GM12878 (cell line): ENCODE measurements at regions not wholly inside any gene's neighbourhood (a gene's known extent, or its start where the extent isn't known, plus 50 kb on each side); places are given as distances from the start of the nearest gene placed in this dataset.

Experiments
- ATAC-seq: fragments of 200-7000 bp; cut with Tn5 transposase; 3 replicates; pipeline ENCODE4 v1.9.1; 2020; ENCODE audit warnings: mild to moderate bottlenecking, moderate library complexity
- BruUV-seq: library from RNA; stranded (reverse); fragments of 400-500 nt; replicated peaks from 2 replicates; lab custom pipeline; 2021; lab: Mats Ljungman, UMichigan
- CTCF ChIA-PET: fragments of 300-600 bp; sonication (Branson Sonifier 250); formaldehyde crosslinking; extraction: SDS; loops from one replicate; lab custom pipeline; 2021; ENCODE audit warnings: inconsistent platforms; lab: Yijun Ruan, JAX
- POLR2A ChIA-PET: fragments of 350-600 bp; formaldehyde crosslinking; extraction: SDS; loops from one replicate; lab custom pipeline; 2021; ENCODE audit warnings: inconsistent platforms; lab: Charles Lee
- RAD21 ChIA-PET: fragments of 300-600 bp; sonication (Branson Sonifier 250); formaldehyde crosslinking; loops from one replicate; lab custom pipeline; 2023; ENCODE audit warnings: antibody characterized with exemption; ENCODE audit not compliant: unreplicated experiment; lab: Charles Lee
- SMC1A ChIA-PET: fragments of 300-600 bp; sonication (Branson Sonifier 250); formaldehyde crosslinking; loops from one replicate; lab custom pipeline; 2023; ENCODE audit not compliant: unreplicated experiment, uncharacterized antibody; lab: Charles Lee
- DNase-seq: peaks from one replicate; pipeline ENCODE4 v3.0.0-alpha.2; 2011; ENCODE audit warnings: low read depth, low spot score
- FAIRE-seq: peaks from 3 replicates; lab custom pipeline; 2011; peaks lifted over from hg19 to GRCh38; lab: Jason Lieb, UNC
- H2AFZ ChIP-seq: 2 replicates; pipeline ENCODE4 v1.6.0; 2011; ENCODE audit warnings: low read depth, low read length, control low read depth; ENCODE audit not compliant: control insufficient read depth
- H3K27ac ChIP-seq: 2 replicates; pipeline ENCODE4 v1.5.1; 2011; ENCODE audit warnings: control low read depth; ENCODE audit not compliant: control insufficient read depth, insufficient read depth
- H3K27me3 ChIP-seq, 2 experiments: replicated peaks in 1 of 2; 2 replicates each; pipeline versions ENCODE4 v1.6.0 to v1.6.1; 2011; ENCODE audit warnings: low read length in 1 of 2; ENCODE audit not compliant: control insufficient read depth in 2 of 2, insufficient read depth in 2 of 2
- H3K36me3 ChIP-seq, 2 experiments: 2 replicates each; pipeline ENCODE4 v1.5.1; 2011; ENCODE audit warnings: low read length in 1 of 2; ENCODE audit not compliant: control insufficient read depth in 2 of 2, insufficient read depth in 2 of 2
- H3K4me1 ChIP-seq: 2 replicates; pipeline ENCODE4 v1.6.1; 2011; ENCODE audit warnings: mild to moderate bottlenecking, low read length, moderate library complexity, mixed read lengths; ENCODE audit not compliant: control insufficient read depth, insufficient read depth
- H3K4me2 ChIP-seq: 2 replicates; pipeline ENCODE4 v1.6.0; 2011; ENCODE audit warnings: control low read depth; ENCODE audit not compliant: control insufficient read depth, insufficient read depth
- H3K4me3 ChIP-seq: fragments of 200-600 bp; sonication (generic); 2 replicates; pipeline ENCODE4 v1.5.1; 2016
- H3K79me2 ChIP-seq: 2 replicates; pipeline ENCODE4 v1.6.0; 2011; ENCODE audit warnings: low read length; ENCODE audit not compliant: control insufficient read depth, insufficient read depth
- H3K9ac ChIP-seq: 2 replicates; pipeline ENCODE4 v1.8.0; 2011; ENCODE audit warnings: low read length, control low read depth, mixed read lengths; ENCODE audit not compliant: control insufficient read depth, insufficient read depth
- H3K9me3 ChIP-seq: replicated peaks from 3 replicates; pipeline ENCODE4 v1.5.1; 2011; ENCODE audit warnings: mild to moderate bottlenecking, low read length; ENCODE audit not compliant: control insufficient read depth, insufficient read depth
- H4K20me1 ChIP-seq: 2 replicates; pipeline ENCODE4 v1.6.0; 2011; ENCODE audit not compliant: control insufficient read depth, insufficient read depth
- ATF7 ChIP-seq: fragments of 450-650 bp; IDR thresholded peaks from 2 replicates; pipeline ENCODE4 v1.6.1; 2016; ENCODE audit warnings: low read depth, mild to moderate bottlenecking
- DPF2 ChIP-seq: fragments of 450-650 bp; IDR thresholded peaks from 2 replicates; pipeline ENCODE4 v1.6.1; 2017; ENCODE audit warnings: mild to moderate bottlenecking
- EED ChIP-seq: sonication (generic); IDR thresholded peaks from 2 replicates; pipeline ENCODE4 v1.6.1; 2016; ENCODE audit warnings: antibody characterized with exemption, low read depth
- IKZF1 ChIP-seq: fragments of 450-650 bp; conservative IDR thresholded peaks from 2 replicates; pipeline ENCODE4 v1.6.1; 2017; ENCODE audit warnings: antibody characterized with exemption, mild to moderate bottlenecking
- IRF5 ChIP-seq: fragments of 450-650 bp; IDR thresholded peaks from 2 replicates; pipeline ENCODE4 v1.6.1; 2017; ENCODE audit warnings: borderline replicate concordance
- KAT2A ChIP-seq: conservative IDR thresholded peaks from 2 replicates; pipeline ENCODE4 v1.6.1; 2011; ENCODE audit warnings: low read depth, low read length; ENCODE audit not compliant: control insufficient read depth
- POU2F2 ChIP-seq: IDR thresholded peaks from 3 replicates; pipeline ENCODE4 v1.6.1; 2011; ENCODE audit warnings: low read depth, mild to moderate bottlenecking, low read length, borderline replicate concordance
- RAD51 ChIP-seq: fragments of 450-650 bp; IDR thresholded peaks from 2 replicates; pipeline ENCODE4 v1.6.1; 2016; ENCODE audit warnings: moderate library complexity, mild to moderate bottlenecking, inconsistent platforms
- RCOR1 ChIP-seq: conservative IDR thresholded peaks from 2 replicates; pipeline ENCODE4 v1.6.1; 2012; ENCODE audit warnings: low read depth, low read length, improper control_type of control experiment
- RELB ChIP-seq: fragments of 450-650 bp; IDR thresholded peaks from 2 replicates; pipeline ENCODE4 v1.6.1; 2017; ENCODE audit warnings: low read depth, mild to moderate bottlenecking, moderate library complexity
- RUNX3 ChIP-seq: IDR thresholded peaks from 2 replicates; pipeline ENCODE4 v1.6.1; 2012; ENCODE audit warnings: low read length, inconsistent platforms
- SMAD1 ChIP-seq: fragments of 450-650 bp; IDR thresholded peaks from 2 replicates; pipeline ENCODE4 v1.6.1; 2018; ENCODE audit warnings: mild to moderate bottlenecking, low read depth; ENCODE audit not compliant: partially characterized antibody
- TCF3 ChIP-seq: IDR thresholded peaks from 2 replicates; pipeline ENCODE4 v1.6.1; 2012; ENCODE audit warnings: low read depth, mild to moderate bottlenecking, low read length, borderline replicate concordance; ENCODE audit not compliant: insufficient read depth
- WRNIP1 ChIP-seq: IDR thresholded peaks from 2 replicates; pipeline ENCODE4 v1.6.1; 2011; ENCODE audit warnings: low read depth, low read length, improper control_type of control experiment, borderline replicate concordance
- ZNF207 ChIP-seq: fragments of 450-650 bp; IDR thresholded peaks from 2 replicates; pipeline ENCODE4 v1.6.1; 2014; ENCODE audit warnings: antibody characterized with exemption, mild to moderate bottlenecking, borderline replicate concordance
- WGBS: methylation state at CpG from one replicate; pipeline ENCODE4 v1.1.6; 2016; ENCODE audit warnings: low lambda C conversion rate; ENCODE audit not compliant: insufficient replicate concordance, insufficient coverage; ENCODE audit errors: missing lambda C conversion rate; 5-methylcytosine and 5-hydroxymethylcytosine counted together
- in situ Hi-C: fragments of 300-500 bp; cut with MboI; formaldehyde crosslinking; loops from 9 replicates; pipeline ENCODE4 v1.14.3; 2018; ENCODE audit warnings: mixed read lengths
- intact Hi-C: fragments of 100-400 bp; cut with micrococcal nuclease; formaldehyde crosslinking; loops from one replicate; pipeline ENCODE4 v1.14.2; 2022; ENCODE audit not compliant: unreplicated experiment
- TF ChIP-seq, protein P1 (sequence below): IDR thresholded peaks from 2 replicates; pipeline ENCODE4 v1.6.1; 2011; ENCODE audit warnings: mild to moderate bottlenecking, low read depth, low read length, moderate library complexity; ENCODE audit not compliant: insufficient replicate concordance
- TF ChIP-seq, protein P2 (sequence below): fragments of 450-650 bp; IDR thresholded peaks from 2 replicates; pipeline ENCODE4 v1.6.1; 2017; ENCODE audit warnings: mild to moderate bottlenecking, low read depth, inconsistent platforms; ENCODE audit not compliant: poor library complexity, severe bottlenecking

GRCh38 chr2:128751746-128752145 lies 433.1 kb upstream of the HS6ST1 start (continued):
- TF ChIP-seq IKZF1 = no peak
- no peak for TF ChIP-seq POU2F2
- TF ChIP-seq IRF5 = no peak
- no peak for TF ChIP-seq RUNX3
- no peak for TF ChIP-seq ZNF207
- no peak for TF ChIP-seq ATF7

GRCh38 chr2:128752691-128753263 lies 434.1 kb upstream of the HS6ST1 start:
- H3K27ac ChIP-seq = no peak overlapping the region
- RAD21 ChIA-PET = no interaction called here
- CTCF ChIA-PET = interaction anchor here (1.3 to 2.9 kb wide), 2 partner anchors 11 to 16 kb away, joined by 3 to 9 read pairs; no protein-coding TSS in a partner anchor
- intact Hi-C loops (no loop called here), in situ Hi-C loops (no loop called here)
- no peak overlapping the region for H2AFZ ChIP-seq
- no peaks in the 10 kb centered on the region for H3K79me2 ChIP-seq
- no peaks in the 10 kb centered on the region for H3K36me3 ChIP-seq
- SMC1A ChIA-PET = no interaction called here
- H3K27me3 ChIP-seq = no peaks in the 10 kb centered on the region
- H3K4me3 ChIP-seq = no peak overlapping the region
- FAIRE-seq (no peak), DNase-seq (no peak), ATAC-seq (no peak)
- peaks cover 12% of the 10 kb centered on the region for H3K4me1 ChIP-seq
- H3K9me3 ChIP-seq = no peaks in the 10 kb centered on the region
- POLR2A ChIA-PET = interaction anchor here (0.7 kb wide), 1 partner anchor 1333 kb away, joined by 4 read pairs; no protein-coding TSS in a partner anchor
- WGBS = 36% methylated on average over 11 of the region's 12 CpGs
- BruUV-seq = no TSS peak
- H3K4me2 ChIP-seq = no peak overlapping the region
- no peak overlapping the region for H3K9ac ChIP-seq
- no peaks in the 10 kb centered on the region for H4K20me1 ChIP-seq
- TF ChIP-seq RCOR1 (no peak), DPF2 (no peak), RAD51 (no peak), RELB (no peak), TCF3 (no peak), WRNIP1 (no peak), SMAD1 (no peak), KAT2A (no peak), ATF7 (no peak), EED (no peak)
- TF ChIP-seq, protein P1, sequence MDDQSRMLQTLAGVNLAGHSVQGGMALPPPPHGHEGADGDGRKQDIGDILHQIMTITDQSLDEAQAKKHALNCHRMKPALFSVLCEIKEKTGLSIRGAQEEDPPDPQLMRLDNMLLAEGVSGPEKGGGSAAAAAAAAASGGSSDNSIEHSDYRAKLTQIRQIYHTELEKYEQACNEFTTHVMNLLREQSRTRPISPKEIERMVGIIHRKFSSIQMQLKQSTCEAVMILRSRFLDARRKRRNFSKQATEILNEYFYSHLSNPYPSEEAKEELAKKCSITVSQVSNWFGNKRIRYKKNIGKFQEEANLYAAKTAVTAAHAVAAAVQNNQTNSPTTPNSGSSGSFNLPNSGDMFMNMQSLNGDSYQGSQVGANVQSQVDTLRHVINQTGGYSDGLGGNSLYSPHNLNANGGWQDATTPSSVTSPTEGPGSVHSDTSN = no peak
- TF ChIP-seq, protein P2, sequence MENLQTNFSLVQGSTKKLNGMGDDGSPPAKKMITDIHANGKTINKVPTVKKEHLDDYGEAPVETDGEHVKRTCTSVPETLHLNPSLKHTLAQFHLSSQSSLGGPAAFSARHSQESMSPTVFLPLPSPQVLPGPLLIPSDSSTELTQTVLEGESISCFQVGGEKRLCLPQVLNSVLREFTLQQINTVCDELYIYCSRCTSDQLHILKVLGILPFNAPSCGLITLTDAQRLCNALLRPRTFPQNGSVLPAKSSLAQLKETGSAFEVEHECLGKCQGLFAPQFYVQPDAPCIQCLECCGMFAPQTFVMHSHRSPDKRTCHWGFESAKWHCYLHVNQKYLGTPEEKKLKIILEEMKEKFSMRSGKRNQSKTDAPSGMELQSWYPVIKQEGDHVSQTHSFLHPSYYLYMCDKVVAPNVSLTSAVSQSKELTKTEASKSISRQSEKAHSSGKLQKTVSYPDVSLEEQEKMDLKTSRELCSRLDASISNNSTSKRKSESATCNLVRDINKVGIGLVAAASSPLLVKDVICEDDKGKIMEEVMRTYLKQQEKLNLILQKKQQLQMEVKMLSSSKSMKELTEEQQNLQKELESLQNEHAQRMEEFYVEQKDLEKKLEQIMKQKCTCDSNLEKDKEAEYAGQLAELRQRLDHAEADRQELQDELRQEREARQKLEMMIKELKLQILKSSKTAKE = no peak
